GM13976 (cell line): ENCODE measurements at regions not wholly inside any gene's neighbourhood (a gene's known extent, or its start where the extent isn't known, plus 50 kb on each side); places are given as distances from the start of the nearest gene placed in this dataset.

Experiments
- DNase-seq: peaks from one replicate; pipeline ENCODE4 v3.0.0; 2012; ENCODE audit warnings: low spot score
- CTCF ChIP-seq: IDR thresholded peaks from 2 replicates; pipeline ENCODE4 v1.5.1; 2012; ENCODE audit warnings: borderline replicate concordance, mild to moderate bottlenecking; ENCODE audit not compliant: insufficient read depth; ENCODE audit errors: extremely low read depth, missing control alignments, control extremely low read depth
- in situ Hi-C: fragments of 300-500 bp; cut with MboI; formaldehyde crosslinking; loops from one replicate; pipeline ENCODE4 v1.12.0; 2022; ENCODE audit warnings: low sequenced_read_pairs, mixed read lengths, inconsistent platforms; ENCODE audit not compliant: unreplicated experiment

- no peak for TF ChIP-seq CTCF
- DNase-seq, result peak; percentile 11
- in situ Hi-C loops, result no loop called here
Measured at GRCh38 chr4:8737601-8738279, 133.9 kb downstream of the HMX1 start.

GRCh38 chr4:8737075-8737474 lies 134.6 kb downstream of the HMX1 start:
- no peak for TF ChIP-seq CTCF
- peak; percentile 11 for DNase-seq

GRCh38 chr4:8736090-8736825 lies 135.4 kb downstream of the HMX1 start:
- peak; percentile 6 for DNase-seq
- in situ Hi-C loops, result no loop called here
- TF ChIP-seq CTCF, result no peak

More at GRCh38 chr4:8737075-8737474, 134.6 kb downstream of the HMX1 start:
- in situ Hi-C loops, result no loop called here

- in situ Hi-C loops, result no loop called here
- no peak for TF ChIP-seq CTCF
- peak; percentile 15 for DNase-seq
Measured at GRCh38 chr4:8735236-8736089, 136.2 kb downstream of the HMX1 start.

- DNase-seq, result no peak
- in situ Hi-C loops, result no loop called here
- TF ChIP-seq CTCF, result no peak
Measured at GRCh38 chr4:8732681-8733243, 138.9 kb downstream of the HMX1 start.

GRCh38 chr4:8732092-8732491 lies 139.5 kb downstream of the CPZ start:
- DNase-seq, result no peak
- in situ Hi-C loops, result no loop called here
- TF ChIP-seq CTCF, result no peak
